WERI-Rb-1 (cell line): ENCODE measurements at regions not wholly inside any gene's neighbourhood (a gene's known extent, or its start where the extent isn't known, plus 50 kb on each side); places are given as distances from the start of the nearest gene placed in this dataset.

Experiments used
- DNase-seq: peaks from one replicate; pipeline ENCODE4 v3.0.0-alpha.2; 2020
- H3K27ac ChIP-seq: fragments of 250-450 bp; sonication (Bioruptor Pico); 2 replicates; pipeline ENCODE4 v1.5.1; 2020; ENCODE audit warnings: mild to moderate bottlenecking, moderate library complexity
- H3K27me3 ChIP-seq: fragments of 250-450 bp; sonication (Bioruptor Pico); 2 replicates; pipeline ENCODE4 v1.5.1; 2021; ENCODE audit warnings: mild to moderate bottlenecking, low read depth, moderate library complexity; ENCODE audit not compliant: insufficient read depth, severe bottlenecking
- H3K36me3 ChIP-seq: fragments of 250-450 bp; sonication (Bioruptor Pico); 2 replicates; pipeline ENCODE4 v1.5.1; 2020; ENCODE audit warnings: mild to moderate bottlenecking, moderate library complexity
- H3K4me3 ChIP-seq: 2 replicates; pipeline ENCODE4 v1.5.1; 2011; ENCODE audit warnings: low read depth, mild to moderate bottlenecking, control low read depth, low read length
- H3K9me3 ChIP-seq: fragments of 250-450 bp; sonication (Bioruptor Pico); 2 replicates; pipeline ENCODE4 v1.5.1; 2021; ENCODE audit warnings: mild to moderate bottlenecking, moderate library complexity; ENCODE audit not compliant: severe bottlenecking
- CTCF ChIP-seq: IDR thresholded peaks from 2 replicates; pipeline ENCODE4 v1.5.1; 2011; ENCODE audit warnings: low read depth, mild to moderate bottlenecking, control low read depth, inconsistent platforms, low read length

- DNase-seq: no peak
- Histone ChIP-seq H3K36me3 (no peaks in the 10 kb centered on the region), H3K9me3 (no peaks in the 10 kb centered on the region), H3K4me3 (no peak overlapping the region), H3K27ac (no peak overlapping the region), H3K27me3 (peaks cover 7% of the 10 kb centered on the region)
- TF ChIP-seq CTCF: peak; percentile 45
Measured at GRCh38 chrX:102067966-102068723, 57.3 kb upstream of the TCEAL2 start.

- Histone ChIP-seq H3K27ac (no peak overlapping the region), H3K4me3 (no peak overlapping the region), H3K36me3 (no peaks in the 10 kb centered on the region), H3K27me3 (no peaks in the 10 kb centered on the region), H3K9me3 (no peaks in the 10 kb centered on the region)
- DNase-seq: no peak
- no peak for TF ChIP-seq CTCF
Measured at GRCh38 chrX:102063445-102064074, 61.9 kb upstream of the TCEAL2 start.

- Histone ChIP-seq H3K36me3 (no peaks in the 10 kb centered on the region), H3K27ac (no peak overlapping the region), H3K4me3 (no peak overlapping the region), H3K27me3 (peaks cover 9% of the 10 kb centered on the region), H3K9me3 (no peaks in the 10 kb centered on the region)
- DNase-seq: no peak
- TF ChIP-seq CTCF: no peak
Measured at GRCh38 chrX:102044496-102044895, 81.0 kb upstream of the TCEAL2 start.

GRCh38 chrX:102043380-102043779, 82.1 kb upstream of the TCEAL2 start:
- TF ChIP-seq CTCF: no peak
- no peak for DNase-seq
- Histone ChIP-seq H3K4me3 (no peak overlapping the region), H3K27ac (no peak overlapping the region), H3K9me3 (no peaks in the 10 kb centered on the region), H3K27me3 (peaks cover 9% of the 10 kb centered on the region), H3K36me3 (no peaks in the 10 kb centered on the region)

GRCh38 chrX:102042372-102043325, 82.8 kb upstream of the TCEAL2 start:
- no peak for DNase-seq

More at GRCh38 chrX:102042372-102043325, 82.8 kb upstream of the TCEAL2 start:
- H3K27ac ChIP-seq: no peak overlapping the region
- TF ChIP-seq CTCF: no peak
- H3K4me3 ChIP-seq: no peak overlapping the region
- H3K36me3 ChIP-seq: no peaks in the 10 kb centered on the region
- peaks cover 9% of the 10 kb centered on the region for H3K27me3 ChIP-seq
- no peaks in the 10 kb centered on the region for H3K9me3 ChIP-seq
